Activated T-helper 1 cell treated with anti-CD3 and anti-CD28 coated beads, Interleukin-2, amount 50 U/mL, for 16 hours (primary cell): ENCODE measurements at regions not wholly inside any gene's neighbourhood (a gene's known extent, or its start where the extent isn't known, plus 50 kb on each side); places are given as distances from the start of the nearest gene placed in this dataset.

Source experiments
- DNase-seq, 2 donors: peaks; one replicate each; pipeline ENCODE4 v3.0.0-alpha.2; 2020; ENCODE audit warnings: low read depth in 1 of 2, low spot score in 1 of 2

DNA sequence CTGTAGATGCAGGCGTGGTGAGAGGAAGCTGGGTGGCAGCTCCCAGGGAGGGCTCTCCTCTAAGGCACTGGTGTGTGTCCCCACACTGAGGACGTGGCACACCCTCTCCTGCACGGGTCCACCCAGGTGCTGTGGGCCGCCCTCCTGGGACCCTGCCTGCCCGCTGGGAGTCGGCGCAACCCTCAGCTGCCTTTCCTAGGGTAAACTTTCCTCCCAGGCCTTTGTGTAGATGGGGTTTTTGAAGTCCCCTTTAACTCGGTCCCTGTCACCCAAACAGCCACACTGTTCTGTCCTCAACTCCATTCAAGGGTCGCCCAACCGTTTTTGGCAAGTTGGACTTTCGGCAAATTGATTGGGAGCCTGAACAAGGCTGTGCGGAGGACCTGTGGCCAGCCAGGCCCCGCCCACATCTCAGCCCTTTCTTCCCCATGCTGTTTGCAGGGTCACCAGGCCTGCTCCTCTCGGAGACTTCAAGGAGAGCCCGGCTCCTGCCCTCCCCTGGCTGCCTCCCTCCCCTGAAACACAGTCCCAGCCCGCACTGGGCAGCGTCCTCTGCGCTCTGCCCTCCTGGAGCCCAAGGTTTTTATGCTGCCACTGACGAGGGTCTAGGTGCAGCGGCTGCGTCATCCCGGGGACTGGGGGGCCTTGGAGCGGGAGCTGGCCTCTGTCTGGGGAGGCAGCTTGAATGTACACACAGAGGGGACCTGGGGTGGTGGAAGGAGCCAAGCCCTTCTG is 1126.2 kb downstream of the BRD1 start:
- DNase-seq = no peak

DNA sequence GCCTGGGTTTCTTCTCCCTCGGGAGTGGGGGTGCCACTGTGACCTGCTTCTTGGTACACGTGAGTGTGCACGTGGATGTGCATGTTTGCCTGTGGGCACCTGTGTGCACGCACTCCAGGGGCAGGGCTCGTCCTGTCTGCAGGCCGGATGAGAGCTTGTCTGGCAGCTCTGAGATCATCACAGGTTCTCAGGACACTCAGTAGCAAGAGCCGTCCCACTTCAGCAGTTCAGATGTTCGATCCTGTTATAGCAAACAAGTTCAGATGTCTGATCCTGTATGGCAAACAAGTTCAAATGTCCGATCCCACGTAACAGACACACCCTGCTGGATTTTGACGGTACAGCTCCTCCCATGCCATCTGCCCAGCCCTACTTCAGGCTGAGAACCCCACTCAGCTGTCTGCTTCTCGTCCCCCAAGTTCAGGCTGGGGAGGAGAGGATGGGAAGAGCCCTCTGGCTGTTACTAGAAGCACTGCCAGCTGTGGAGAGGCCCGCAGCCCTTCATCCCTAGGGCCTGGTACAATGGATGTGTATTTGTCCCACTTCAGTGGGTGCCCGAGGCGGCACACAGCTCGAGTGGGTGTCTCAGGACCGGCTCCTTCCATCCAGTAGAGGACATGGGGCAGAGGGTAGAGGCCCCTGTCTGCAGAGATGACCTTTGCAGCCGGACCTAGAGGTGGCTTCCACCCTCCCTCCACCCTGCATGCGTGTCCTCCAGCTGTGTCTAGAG is 1126.9 kb downstream of the BRD1 start:
- DNase-seq = no peak

DNA sequence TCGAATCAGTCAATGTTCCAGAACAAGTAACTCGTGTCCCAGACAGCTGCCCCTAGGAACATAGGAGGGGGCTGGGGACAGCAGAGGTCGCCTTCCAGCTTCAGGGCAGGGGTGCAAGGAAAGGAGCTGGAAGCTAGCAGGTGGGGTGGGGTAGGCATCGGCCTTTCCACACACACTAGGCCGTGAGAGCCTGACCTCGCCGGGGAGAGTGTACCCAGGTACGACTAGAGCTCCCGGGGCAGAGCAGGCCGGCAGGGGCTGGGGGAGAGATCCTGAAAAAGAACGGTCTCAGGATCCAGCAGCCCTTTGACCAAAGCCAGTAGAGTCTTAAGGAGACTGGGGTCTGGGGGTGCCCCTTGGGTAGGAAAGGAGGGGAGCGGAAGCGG is 1127.5 kb downstream of the BRD1 start:
- DNase-seq = no peak

DNA sequence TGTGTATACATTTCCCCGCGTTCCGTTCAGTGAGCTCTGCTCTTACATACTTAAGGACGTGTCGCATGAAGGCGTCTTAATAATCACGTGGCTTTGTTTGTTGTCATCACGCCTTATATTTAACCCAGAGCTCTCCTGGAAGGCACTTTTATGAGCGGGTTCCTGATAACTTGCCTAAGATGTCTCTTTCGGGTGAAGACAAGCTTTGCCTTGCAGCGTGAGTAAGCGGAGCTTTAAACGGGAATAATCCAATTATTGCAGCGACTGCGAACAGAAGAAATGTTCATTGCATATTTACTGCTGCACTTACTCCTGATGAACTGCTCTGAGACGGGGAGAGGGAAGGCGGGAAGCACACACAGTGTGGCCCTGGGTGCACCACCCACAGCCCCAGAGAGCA is 1128.2 kb downstream of the BRD1 start:
- DNase-seq = no peak

DNA sequence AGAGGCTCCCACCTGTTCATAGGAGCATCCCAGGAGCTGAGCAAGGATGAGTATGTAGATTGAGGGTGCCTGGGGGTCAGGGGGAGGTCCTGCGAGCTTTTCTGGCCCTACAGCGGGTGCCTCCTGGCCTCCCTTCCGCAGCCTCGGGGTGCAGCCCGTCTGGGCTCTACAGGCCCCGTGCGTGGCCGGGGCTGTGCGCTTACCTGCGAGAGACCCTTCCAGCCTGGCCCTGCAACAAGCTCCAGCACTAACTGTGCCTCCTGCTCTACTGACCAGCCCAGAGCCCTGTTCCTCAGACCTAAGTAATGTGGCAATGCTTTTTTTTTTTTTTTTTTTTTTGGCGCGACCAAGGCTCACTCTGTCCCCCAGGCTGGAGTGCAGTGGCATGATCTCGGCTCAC is 1129.1 kb downstream of the BRD1 start:
- DNase-seq = no peak

DNA sequence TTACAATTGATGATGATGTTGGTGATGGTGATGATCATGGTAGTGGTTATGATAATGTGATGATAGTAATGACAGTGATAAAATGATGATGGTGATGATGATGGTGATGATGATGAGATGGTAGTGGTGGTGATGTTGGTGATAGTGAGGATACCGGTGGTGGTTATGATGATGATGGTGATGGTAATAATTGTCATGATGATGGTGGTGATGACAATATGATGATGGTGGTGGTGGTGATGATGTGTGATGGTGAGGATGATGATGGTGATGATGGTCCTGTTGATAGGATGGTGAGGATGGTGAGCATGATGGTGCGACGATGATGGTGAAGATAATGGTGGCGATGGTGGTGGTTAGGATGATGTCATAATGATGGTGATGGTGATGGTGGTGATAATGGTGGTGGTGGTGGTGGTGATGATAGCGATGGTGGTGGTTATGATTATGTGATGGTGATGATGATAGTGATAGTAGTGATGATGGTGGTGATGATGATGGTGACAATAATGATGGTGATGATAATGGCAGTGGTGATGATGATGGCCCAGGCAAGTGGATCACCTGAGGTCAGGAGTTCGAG is 1129.9 kb downstream of the BRD1 start:
- no peak for DNase-seq

DNA sequence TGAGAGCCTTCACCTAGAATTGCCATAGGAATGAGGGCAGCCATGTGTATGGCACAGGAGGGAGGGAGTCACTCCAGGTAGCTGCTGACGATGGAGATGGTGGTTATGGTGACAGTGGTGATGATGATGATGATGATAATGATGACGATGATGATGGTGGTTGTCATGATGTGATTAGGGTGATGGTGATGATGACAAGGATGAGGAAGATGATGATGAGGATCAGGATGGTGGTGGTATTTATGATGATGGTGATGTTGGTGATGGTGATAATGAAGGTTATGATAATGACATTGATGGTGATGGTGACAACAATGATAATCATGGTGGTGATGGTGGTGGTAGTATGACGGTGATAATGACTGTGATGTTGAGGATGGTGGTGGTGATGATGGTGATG is 1130.5 kb downstream of the BRD1 start:
- DNase-seq = no peak

DNA sequence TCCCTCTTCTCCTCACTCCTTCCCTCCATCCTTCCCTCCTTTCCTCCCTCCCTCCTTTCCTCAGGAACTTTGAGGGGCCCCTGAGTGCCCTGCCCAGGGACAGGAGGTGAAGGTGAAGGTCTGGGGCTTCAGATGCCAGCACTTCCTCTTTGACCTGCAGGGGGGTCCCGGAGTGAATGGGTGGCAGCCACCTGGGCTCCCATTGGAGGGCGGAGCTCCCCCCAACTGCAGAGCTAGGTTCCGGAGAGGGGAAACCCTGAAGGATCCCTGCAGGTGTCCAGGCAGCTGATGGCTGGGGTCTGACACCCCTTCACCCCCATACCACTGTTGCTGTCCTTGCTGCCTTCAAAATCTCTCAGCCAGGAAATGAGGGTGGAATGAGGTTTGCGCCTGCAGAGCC is 1131.3 kb downstream of the BRD1 start:
- DNase-seq = no peak

DNA sequence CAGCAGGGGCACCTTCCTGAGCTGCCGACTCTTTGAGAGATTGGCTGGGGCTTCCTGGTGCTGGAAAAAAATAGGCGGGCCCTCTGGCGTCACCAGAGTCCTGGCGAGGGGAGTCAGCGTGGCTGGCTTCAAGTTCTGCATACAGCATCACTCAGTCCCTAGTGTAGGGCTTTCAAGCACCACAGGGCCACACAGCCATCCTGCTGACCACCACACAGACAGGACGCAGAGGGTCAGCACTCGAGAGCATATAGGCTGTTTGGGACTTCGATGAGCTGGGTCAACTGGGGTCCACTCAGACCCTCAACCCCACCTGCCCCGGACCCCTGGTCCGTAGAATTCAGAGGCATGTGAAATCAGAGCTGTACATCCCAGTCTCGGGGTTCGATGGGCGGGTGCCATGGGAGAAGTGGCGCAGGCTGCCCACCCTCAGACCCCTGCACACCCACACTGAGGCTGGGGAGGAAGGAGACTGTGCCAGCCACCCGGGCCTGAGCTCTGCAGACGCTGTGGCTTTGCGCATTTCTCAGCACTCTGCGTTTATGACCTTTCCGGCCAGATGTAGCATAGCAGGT is 1131.9 kb downstream of the BRD1 start:
- no peak for DNase-seq

DNA sequence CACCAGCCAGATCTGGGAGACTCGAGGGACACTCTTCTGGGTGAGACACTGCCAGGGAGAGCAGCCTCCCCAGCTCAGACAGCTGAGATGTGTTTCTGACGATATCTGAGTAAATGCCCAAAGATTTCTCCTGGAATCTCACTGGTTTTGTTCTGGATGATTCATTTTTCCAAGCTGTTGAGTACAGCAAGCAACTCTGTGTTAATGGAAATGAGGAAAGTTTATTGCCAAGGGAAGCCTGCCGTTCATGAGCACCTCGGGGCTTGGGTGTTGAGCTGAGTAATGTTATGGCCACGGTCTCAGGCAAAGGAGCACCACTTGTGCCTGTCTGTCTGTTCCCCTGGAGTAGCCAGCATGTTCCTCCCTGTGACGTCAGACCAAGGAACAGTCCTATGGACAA is 1132.4 kb downstream of the BRD1 start:
- no peak for DNase-seq

DNA sequence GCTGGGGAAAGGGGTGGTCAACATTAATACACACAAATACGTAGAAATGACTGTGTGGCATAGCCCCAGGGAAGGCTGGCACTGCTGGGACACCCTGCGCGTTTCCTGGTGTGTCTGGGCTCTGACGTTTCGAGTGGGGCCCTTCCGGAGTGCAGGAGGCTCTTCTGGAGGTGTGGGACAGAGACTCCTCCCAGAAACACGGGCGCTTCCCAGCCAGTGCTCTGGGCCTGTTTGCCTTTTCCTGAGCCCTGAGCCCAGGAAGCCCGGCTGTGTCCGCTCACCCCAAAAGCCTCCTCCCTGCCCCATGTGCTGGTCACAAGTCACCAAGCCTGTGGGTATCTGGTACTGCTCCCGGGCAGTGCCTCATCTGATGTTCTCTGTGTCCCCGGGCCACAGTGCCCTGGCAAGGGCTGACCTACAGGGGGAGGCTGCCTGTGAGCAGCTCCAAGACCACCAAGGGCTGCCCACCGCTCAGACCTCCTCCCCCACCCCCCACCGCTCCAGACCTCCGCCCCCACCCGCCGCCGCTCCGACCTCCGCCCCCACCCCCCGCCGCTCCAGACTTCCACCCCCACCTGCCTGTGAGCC is 1133.3 kb downstream of the BRD1 start:
- DNase-seq = no peak

DNA sequence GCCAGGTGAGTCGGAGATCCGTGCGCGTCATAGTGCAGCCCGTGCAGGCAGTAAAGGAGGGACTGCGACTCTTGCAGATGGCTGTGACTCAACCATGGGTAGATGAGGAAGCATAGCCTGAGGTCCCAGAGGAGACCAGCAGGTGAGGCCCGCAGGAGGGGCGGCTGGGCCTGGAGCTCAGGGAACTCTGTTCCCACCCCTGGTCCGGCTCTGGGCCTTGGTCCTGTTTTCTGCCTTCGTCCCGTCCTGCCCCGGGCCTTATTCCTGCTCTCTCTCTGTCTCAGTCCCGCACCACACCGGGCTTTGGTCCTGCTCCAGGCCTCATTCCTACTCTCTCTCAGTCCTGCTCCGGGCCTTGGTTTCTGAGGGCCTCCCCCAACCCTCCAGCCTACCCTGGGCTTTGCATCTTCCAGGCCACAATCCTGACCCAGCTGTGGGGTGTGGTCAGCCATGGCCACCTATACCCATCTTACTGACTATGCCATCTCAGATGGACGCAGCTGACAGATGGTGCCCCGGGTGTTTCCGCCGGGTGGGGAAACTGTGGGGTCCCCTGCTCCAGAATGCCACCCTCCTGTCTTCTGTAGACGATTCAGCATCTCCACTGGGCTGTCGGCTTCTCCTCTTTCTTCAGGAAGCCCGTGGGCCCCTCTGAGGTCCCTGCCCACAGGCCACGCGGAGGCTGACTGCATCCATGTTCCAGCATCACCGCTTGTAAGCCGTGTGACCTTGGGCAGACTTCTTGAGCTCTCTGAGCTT is 1134.1 kb downstream of the BRD1 start:
- DNase-seq = no peak

DNA sequence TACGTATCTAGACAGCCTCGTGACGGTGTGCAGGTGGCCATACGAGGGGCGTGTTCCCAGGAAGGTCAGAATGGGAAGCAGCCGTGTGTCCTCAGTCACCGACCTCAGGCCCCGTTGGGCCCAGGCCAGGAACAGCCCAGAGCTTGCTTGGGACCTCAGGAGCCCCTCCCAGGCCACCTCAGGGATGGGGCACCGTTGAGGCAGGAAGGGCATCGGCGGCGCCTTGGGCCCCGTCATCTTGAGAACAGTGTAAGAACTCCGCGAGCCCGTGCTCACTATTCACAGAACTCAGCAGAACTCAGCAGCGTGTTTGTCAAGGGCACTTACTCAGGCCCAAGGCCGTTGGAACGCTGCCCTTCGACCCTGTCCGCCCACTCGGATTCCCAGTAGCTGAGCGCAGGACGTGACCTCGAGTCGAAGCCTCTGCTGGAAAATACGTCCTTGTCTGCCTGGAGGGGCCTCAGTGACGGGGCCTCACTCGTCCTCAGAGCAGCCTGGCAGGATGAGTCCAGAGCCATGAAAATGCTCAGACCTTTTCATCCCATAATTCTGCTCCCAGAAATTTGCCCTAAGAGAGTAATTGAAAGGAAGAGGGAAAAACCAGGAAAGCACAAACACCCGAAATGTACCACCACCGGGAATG is 1134.8 kb downstream of the BRD1 start:
- DNase-seq = no peak

DNA sequence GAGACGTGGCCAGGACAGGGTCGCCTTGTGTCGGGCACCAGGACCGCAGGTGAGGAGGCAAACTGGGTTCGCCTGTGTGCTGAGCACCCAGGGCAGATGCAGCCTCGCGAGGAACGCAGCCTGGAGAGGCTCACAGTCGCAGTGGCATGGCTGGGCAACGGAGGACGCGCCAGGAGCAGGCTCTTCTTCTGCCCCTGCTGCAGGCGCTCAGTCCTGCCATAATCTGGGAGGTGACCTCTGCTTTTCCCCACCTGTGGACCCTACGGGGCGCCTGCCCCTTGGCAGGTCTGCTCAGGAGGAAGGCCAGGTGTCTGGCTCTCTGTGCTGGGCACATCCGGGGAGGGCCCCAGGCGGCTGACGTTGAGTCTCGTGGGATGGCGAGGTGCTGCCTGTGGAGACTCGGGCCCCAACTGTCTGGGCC is 1136.2 kb downstream of the BRD1 start:
- no peak for DNase-seq

DNA sequence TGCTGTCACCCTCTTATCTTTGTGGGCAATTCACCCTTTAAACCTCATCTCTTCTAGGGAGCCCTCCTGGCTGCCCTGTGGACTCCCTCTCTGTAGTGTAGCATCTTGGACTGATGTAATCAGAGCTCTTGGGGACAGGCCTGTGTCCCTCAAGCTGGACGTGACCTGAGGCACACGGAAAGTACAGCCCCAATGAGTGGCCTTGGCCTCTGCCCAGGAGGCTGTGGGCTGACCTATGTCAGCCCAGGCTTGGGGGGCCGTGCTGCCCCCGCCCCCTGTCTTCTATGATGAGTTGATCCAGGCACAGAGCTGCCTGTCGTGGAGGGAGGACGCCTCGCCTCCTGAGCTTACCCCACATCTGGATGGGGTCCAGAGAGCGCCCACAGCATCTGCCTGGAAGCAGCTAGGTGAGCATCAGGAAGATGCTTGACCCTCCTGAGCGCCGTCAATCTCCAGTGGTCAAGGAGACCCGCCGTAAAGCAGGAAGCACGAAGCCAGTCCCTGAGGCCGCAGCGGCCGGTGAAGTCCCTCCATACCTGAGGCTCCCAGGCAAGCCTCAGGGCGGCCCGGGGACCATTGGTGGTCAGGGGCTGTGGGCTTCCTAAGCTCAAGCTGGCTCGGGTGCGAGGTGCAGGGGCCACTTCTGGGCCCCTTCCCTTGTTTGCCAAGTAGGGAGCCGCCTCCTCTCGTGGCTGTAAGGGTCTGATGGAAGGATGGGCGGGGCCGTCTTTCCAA is 1136.9 kb downstream of the BRD1 start:
- no peak for DNase-seq

DNA sequence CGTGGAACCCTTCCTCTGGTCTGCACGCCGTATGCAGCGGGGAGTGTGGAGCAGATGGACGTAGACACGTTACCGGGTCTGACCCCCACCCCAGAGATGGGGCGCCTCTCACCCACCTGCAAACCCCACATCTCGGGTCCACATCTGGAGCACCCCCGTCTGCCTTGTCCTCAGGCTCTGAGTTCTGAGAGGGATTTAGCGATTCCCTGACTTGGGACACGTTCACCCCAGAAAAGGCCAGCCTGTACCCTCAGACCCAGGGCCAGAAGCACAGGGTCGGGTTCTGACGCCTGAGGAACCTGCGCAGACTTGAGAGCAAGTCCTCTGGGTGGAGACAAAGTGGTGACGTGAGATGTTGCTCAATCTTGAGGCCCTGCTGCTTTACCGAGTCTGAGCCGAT is 1138.5 kb downstream of the BRD1 start:
- no peak for DNase-seq

DNA sequence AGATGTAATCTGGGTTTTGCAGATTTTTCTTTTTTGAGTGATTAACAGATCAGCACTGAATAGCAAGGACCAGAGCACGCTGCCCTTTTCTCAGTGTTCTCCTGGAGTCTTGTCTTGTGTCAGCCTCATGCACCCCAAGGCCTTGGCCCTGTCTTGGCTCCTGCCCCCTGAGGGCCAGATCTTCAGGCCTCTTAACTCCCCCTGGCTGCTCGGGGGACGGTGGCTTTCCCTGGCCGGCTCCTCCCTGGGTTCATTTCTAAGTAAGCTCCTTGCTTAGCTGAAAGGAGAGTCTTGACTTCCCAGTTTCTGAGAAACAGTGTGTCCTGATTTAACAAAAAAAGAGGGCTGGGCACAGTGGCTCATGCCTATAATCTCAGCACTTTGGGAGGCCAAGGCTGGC is 1139.3 kb downstream of the BRD1 start:
- no peak for DNase-seq

DNA sequence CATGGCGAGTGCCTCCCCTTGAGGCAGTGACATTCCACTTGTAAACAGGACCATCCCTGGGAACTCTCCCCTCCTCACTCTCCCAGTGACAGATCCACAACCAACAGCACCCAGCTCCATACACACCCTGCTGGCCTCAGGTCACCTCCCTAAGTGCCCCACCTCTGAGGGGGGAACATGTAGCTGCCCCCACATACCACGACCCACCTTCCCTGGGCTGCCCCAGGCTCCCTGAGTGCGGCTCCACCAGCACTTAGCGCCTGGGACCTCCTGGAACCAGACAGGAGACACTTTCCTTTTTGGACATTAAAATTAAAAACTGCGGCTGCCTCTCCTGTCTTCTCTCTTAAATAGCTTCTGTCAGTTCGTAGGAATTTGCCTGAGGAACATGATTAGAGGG is 1140.1 kb downstream of the BRD1 start:
- DNase-seq = no peak

DNA sequence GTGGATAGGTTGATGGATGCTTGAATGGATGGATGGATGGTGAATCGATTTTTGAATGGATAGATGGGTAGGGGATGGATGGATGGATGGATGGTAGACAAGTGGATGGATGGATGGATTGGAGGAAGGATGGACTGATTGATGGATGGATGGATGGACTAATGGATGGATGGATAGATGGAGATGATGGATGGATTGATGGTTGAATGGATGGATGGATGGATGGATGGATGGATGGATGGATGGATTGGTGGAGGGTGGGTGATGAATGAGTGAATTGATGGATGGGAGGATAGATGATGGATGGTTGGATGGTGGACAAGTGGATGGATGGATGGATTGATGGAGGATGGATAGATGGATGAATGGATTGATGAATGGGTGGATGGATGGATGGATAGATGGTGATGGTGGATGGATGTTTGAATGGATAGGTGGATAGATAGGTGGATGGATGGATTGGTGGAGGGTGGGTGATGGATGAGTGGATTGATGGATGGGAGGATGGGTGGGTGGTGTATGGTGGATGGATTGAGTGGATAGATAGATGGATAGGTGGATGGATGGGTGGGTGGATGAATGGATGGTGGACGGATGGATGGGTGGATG is 1140.9 kb downstream of the BRD1 start:
- DNase-seq = no peak

DNA sequence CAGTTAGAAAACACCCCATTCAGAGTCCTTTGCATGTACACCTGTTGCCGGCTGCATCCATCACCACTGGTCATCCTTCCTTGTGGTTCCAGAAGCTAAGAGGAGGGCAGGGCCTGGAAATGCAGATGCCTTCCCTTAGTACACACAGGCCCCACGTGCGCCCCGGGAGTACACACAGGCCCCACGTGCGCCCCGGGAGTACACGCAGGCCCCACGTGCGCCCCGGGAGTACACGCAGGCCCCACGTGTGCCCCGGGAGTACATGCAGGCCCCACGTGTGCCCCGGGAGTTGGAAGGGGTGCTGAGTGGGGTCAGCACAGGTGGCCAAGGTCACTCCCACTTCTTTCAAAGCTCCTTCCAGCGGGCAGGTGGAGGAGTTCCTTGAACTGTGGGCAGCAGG is 1141.9 kb downstream of the BRD1 start:
- DNase-seq = no peak
